ENCODE measurements at regions not wholly inside any gene's neighbourhood (a gene's known extent, or its start where the extent isn't known, plus 50 kb on each side); places are given as distances from the start of the nearest gene placed in this dataset.

- no peak for DNase-seq (ENCODE audit: low read depth)
- no peak overlapping the region for H3K4me3 ChIP-seq (ENCODE audit: control insufficient read depth, low read depth, low read length)
- no peak for TF ChIP-seq CTCF (IDR thresholded peaks at IDR 0.05; ENCODE audit: control insufficient read depth, insufficient read depth, low read depth, low read length, missing control alignments)
Observed at GRCh38 chr2:40507432-40507831, 55.5 kb upstream of the SLC8A1 start.

GRCh38 chr2:40510304-40510703 is 58.4 kb upstream of the SLC8A1 start:
- no peak for DNase-seq (ENCODE audit: low read depth)
- TF ChIP-seq CTCF (IDR thresholded peaks at IDR 0.05; ENCODE audit: control insufficient read depth, insufficient read depth, low read depth, low read length, missing control alignments), result no peak
- no peak overlapping the region for H3K4me3 ChIP-seq (ENCODE audit: control insufficient read depth, low read depth, low read length)

GRCh38 chr2:40511661-40512213 is 59.8 kb upstream of the SLC8A1 start:
- DNase-seq (ENCODE audit: low read depth), result peak; percentile 83
- H3K4me3 ChIP-seq (ENCODE audit: control insufficient read depth, low read depth, low read length), result peak overlapping the region; percentile 2; the same call in 1 of the 2 replicates
- no peak for TF ChIP-seq CTCF (IDR thresholded peaks at IDR 0.05; ENCODE audit: control insufficient read depth, insufficient read depth, low read depth, low read length, missing control alignments)

GRCh38 chr2:40512256-40512655 is 60.4 kb upstream of the SLC8A1 start:
- no peak for TF ChIP-seq CTCF (IDR thresholded peaks at IDR 0.05; ENCODE audit: control insufficient read depth, insufficient read depth, low read depth, low read length, missing control alignments)
- no peak for DNase-seq (ENCODE audit: low read depth)
- no peak overlapping the region for H3K4me3 ChIP-seq (ENCODE audit: control insufficient read depth, low read depth, low read length)

- no peak for TF ChIP-seq CTCF (IDR thresholded peaks at IDR 0.05; ENCODE audit: control insufficient read depth, insufficient read depth, low read depth, low read length, missing control alignments)
- DNase-seq (ENCODE audit: low read depth), result no peak
- no peak overlapping the region for H3K4me3 ChIP-seq (ENCODE audit: control insufficient read depth, low read depth, low read length)
Observed at GRCh38 chr2:40513201-40513600, 61.3 kb upstream of the SLC8A1 start.

- DNase-seq (ENCODE audit: low read depth), result no peak
- no peak for TF ChIP-seq CTCF (IDR thresholded peaks at IDR 0.05; ENCODE audit: control insufficient read depth, insufficient read depth, low read depth, low read length, missing control alignments)
- no peak overlapping the region for H3K4me3 ChIP-seq (ENCODE audit: control insufficient read depth, low read depth, low read length)
Observed at GRCh38 chr2:40516604-40517003, 64.7 kb upstream of the SLC8A1 start.

- no peak for TF ChIP-seq CTCF (IDR thresholded peaks at IDR 0.05; ENCODE audit: control insufficient read depth, insufficient read depth, low read depth, low read length, missing control alignments)
- H3K4me3 ChIP-seq (ENCODE audit: control insufficient read depth, low read depth, low read length), result no peak overlapping the region
- no peak for DNase-seq (ENCODE audit: low read depth)
Observed at GRCh38 chr2:40528564-40528963, 76.7 kb upstream of the SLC8A1 start.
